ENCODE measurements at regions not wholly inside any gene's neighbourhood (a gene's known extent, or its start where the extent isn't known, plus 50 kb on each side); places are given as distances from the start of the nearest gene placed in this dataset.
A peak's percentile ranks its signal among the peaks of the same experiment; 100 is the strongest.

DNA sequence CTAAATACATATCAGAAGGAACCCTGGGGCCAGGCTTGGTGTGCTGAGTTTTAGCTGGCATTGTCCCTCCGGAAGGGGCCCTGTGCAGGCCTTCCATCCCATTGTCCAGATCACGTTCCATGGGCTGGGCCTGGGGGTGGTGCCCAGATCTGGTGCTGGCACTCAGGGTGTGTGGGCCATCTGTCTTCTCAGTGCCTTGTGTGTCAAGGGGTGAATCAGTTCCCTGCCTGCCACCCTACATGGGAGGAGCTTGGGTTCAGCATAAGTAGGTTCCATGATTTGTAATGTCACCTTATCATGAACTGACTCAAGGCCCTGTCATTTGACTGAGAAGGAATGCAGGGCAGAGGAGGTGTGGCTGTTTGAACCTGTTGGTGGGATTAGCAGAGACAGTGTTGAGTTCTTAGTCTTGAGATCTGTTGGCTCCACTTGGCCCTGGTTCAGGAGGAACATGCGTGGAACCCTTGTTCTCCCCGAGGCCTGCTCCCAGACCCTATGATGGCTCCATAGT, 176.8 kb downstream of the MACROH2A1 start:
- peak; percentile 40 for DNase-seq (ENCODE audit: low read depth, low spot score)
- peak overlapping the region; percentile 29 for H3K27ac ChIP-seq

DNA sequence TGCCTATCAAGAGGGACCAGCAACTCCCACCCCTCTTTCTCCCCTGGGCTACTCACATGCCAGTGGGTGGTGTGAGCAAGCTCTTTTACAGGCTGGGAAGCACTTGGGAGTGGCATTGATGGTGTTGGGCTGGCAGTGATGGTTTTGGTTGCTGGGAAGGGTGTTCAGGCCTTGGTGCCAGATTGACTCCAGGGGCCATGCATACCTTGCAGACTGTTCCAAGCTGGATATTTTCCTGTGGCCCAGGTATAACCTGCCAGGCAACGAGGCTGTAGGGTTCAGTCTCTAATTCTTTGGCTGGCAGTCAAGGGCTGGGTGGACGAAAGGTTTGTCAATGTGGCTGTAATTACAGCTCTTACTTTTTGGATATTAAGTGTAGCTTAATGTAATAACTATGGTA, 177.3 kb downstream of the MACROH2A1 start:
- H3K27ac ChIP-seq, result peak overlapping the region; percentile 29
- no peak for DNase-seq (ENCODE audit: low read depth, low spot score)

DNA sequence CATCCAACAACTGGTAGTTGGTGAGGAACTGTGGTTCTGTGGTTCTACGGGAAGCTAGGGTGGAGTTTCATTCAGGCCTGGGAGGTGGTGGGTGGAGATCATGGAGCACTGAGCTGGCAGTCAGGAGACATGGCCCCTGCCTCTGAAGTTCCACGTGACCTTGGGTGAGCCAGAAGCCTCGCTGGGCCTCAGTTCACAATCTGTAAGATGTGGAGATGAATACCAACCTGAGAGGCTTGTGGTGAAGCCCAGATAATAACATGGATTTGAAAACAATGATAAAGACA, 177.9 kb downstream of the MACROH2A1 start:
- no peak for DNase-seq (ENCODE audit: low read depth, low spot score)
- no peak overlapping the region for H3K27ac ChIP-seq

DNA sequence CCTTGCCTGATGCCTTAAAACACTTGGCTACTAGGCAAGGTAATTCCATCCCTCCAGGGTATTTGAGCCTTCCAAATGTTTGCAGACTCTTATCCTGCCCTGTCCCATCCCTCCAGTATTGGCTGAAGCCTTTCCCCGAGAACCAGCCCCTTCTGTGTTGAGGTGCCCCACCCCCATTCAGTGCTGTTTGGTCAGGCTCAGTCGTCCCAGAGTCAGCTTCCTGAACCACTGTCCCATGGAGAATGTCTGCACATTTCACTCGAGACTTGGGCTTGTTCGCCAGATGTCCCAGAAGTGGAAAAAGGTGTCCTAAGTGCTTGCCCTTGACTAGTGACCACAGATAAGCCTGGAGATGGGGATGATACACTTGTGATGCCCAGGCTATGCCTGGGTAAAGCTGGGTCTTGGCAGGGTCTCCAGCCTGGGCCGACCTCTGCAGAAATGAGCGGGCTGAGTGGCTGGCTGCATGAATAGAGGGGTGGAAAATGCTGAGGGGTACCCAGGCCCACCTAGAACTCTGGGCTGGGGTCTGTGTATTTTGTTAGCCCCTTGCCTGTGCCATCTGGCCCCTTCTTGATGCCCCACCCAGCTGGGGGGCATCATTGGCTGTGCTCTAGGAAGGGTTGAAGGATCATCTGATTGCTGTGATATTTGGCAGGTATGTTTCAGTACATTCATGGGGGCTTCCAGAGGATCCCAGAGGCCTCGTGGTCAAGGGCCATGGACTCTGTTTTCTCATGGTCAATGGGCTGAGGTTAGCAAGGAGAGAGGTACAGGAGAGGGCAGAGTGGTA, 178.4 kb downstream of the MACROH2A1 start:
- no peak overlapping the region for H3K27ac ChIP-seq
- no peak for DNase-seq (ENCODE audit: low read depth, low spot score)

DNA sequence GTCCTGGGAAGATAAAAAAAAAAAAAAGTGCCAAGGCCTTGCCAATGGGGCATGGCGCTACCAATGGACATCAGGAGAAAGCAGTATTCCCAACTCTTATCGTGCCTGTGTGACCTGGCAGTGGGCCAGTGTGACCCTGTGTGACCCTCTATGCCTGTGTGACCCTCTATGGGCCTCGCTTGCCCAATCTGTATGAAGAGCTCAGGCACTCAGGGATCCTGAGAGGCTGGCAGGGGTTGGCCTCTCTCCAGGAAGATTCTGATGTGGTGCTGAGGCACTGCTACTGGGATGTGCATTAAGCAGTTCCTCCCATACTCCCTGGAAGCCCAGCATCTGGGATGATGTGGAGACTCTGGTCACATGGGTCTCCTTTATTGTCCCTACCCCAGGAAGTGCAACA, 179.2 kb downstream of the MACROH2A1 start:
- no peak for DNase-seq (ENCODE audit: low read depth, low spot score)
- H3K27ac ChIP-seq, result no peak overlapping the region

DNA sequence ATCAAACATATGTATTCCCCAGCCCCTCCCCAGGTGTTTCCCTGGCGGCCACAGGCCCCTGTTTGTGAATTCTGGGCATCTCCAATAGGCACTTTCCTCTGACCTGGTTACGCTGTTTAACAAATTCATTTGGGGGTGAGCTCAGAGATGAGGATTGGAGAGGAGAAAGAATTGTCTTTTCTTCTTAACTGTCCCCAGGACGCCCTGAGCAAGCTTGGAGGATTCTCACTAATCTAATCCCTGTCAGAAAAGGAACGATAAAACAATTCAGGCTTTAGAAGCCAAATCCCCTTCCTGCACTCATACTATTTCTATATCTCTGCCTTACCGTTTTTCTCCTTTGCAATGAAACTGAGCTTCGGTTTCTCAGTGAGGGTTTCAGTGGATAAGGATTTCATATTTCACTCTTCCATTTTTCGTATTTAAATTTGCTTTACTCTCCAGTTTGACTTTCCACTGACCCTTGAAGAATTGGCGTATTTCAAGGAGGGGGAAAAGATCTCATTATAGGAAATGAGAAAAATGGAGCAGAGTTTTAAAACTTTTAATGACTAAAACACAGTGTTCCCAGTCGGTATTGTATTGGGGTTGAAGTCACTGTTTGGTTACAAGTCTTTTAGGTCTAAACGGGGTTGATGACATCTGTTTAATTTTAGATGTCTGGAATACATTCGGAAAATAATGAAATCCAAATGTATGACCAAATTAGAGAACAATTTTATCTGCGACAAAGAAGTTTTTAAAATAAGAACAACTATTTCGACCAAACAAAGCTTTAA, 180.1 kb downstream of the MACROH2A1 start:
- DNase-seq (ENCODE audit: low read depth, low spot score), result no peak
- H3K27ac ChIP-seq, result no peak overlapping the region

DNA sequence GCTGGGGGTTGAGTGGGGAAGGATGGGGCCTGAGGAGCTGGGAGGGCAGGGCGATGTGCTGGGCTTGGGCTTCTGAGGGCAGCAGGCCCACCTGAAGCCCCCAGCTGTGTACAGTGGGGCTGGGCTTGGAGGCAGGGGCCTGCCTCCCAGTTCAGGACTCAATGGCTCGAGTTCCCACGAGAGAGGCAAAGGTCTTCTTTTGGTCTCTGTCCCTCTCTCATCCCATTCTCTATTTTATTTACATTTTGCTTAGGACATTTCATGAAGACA, 180.6 kb downstream of the MACROH2A1 start:
- DNase-seq (ENCODE audit: low read depth, low spot score), result no peak
- H3K27ac ChIP-seq, result no peak overlapping the region

DNA sequence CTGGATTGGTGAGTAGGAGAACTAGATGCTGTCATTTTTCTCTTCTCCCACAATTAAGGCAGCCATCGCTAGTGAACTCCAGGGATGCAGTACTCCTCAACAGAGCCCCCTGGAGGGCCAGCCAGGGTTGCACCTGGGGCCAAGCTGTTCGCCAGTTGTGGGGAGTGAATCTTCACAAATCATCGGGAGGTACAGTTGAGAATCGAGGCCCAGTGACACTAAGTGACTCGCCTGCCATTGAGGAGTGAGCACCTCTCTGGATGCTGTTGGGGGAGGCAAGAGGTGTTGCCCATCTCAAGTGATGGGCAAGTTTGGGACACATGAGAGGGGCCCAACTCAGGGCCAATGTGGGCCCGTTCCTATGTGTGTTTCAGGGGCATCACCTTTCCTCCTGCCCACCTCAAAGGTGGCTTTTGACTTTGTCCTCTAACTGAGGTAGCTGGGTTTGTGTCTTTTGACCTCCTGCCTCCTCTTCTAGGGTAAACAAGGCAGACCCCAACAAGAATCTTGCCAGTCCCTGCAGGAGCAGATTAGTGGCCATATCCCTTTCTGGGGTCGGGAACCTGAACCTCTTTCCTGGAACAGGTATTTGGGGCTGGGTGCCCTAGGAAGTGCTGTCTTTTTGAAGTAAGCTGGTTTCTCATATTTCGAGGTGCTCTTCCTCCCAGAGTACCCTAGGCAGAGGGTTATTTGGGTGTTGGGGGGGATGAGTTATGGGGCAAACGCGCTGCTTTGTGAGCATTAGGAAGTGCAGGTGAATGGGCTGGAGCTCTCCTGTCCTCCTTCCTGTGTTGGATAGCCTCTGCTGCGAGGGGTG, 181.2 kb downstream of the MACROH2A1 start:
- no peak for DNase-seq (ENCODE audit: low read depth, low spot score)
- no peak overlapping the region for H3K27ac ChIP-seq

DNA sequence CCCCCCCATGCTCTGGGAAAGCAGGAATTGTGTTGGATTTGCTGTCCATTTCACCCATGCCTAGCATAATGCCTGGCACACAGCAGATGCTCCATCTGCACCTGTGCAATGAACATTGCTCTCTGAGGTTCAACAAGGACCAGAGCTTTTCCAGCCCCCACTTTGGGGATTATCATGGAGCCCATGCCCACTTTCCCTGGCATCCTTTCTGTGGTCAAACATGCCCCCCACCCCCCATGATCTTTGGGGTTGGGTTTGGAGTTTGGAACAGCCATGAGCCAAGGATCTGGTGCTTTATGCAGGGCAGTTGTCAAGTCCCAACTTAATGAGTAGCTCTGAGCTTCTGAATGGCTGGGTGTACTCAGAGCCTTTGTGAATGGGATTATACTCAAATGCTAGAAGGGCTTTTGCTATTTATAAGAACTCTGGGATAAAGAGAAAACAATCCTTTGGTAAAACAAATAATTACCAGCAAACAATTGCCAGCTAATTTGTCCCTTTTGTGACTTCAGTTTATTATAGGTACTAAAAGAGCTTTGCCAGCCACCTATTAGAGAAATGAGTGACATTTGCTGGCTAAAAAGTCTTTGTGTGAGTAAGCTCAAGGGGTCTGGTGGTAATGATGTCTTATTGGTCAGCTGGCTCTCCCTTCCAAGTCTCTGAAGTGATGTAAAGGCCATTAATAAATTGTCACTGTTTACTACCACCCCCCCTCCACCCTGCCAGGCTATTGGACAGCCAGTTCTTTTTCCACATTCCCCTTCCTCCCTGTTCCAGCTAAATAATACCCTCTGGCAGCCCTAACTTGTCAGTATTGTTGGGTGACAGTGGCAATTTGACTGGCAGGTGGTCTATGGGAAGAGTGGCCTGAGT, 182.3 kb downstream of the MACROH2A1 start:
- DNase-seq (ENCODE audit: low read depth, low spot score), result no peak
- no peak overlapping the region for H3K27ac ChIP-seq

DNA sequence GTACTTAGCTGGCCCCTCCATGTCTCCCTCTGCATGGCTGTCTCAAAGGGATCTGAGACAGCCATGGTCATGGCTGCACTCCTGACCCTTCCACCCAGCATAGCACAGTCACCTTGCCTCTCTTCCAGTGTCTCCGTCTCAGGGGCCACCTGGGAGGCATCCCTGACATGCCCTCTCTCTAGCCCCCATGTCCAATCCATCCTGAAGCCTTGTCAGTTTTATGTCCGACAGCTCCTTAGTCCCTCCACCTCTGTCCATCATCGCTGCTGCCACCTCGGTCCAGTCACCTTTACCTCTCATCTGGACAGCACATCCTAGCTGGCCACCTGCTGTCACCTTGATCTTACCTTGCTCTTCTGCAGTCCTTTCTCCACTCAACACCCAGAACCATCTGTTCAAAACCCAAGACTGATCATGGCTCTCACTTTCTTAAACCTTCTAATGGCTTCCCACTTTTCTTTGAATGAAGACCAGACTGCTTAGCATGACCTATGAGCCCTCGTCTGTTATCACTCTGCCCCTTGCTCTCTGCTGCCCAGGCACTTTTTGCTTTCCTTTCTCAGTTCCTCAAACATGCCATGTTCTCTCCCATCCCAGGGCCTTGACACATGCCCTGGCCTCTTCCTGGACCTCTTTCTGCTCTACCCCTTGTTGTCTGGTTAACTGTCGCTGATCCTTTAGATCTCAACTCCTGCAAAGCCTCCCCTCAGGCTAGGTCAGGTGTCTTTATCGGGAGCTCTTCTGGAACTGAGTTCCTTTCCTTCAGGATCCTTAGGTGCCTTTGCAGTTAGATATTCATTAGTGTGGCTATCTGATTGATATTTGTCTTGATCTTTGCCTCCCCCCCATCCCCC, 181.8 kb upstream of the PITX1 start:
- DNase-seq (ENCODE audit: low read depth, low spot score), result no peak
- H3K27ac ChIP-seq, result no peak overlapping the region

DNA sequence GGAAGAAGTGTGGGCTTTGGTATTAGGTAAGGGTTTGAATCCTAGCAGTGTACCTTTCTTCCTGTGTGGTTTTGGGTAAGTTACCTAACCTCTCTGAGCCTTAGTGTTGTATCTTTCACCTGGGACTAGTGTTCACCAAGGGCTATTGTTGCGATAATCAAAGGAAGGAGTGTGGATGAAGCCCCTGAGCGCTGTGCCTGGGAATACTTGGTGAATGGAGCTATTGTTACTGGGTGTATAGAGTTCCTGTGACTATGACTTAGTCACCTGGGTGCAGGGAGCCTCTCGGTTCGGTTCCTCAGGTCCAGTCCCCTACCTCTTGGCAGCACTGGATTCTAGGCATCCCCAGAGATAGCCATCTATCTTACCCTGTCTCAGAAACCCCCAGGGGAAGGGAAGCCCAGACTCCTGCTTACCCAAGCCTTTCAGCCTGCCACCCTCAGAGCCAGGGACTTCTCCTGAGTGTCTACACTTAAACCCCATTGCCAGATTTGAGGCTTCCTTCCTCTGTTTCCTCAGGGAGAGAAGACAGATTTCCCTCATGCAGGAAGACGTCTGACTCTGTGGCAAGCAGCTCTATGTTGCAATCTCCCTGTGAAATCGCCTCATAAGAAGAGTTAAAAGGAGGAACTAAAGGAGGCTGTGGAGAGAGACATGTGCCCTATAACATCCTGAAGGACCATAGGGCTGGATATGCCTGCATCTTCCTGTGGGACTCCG, 181.0 kb upstream of the PITX1 start:
- no peak for DNase-seq (ENCODE audit: low read depth, low spot score)
- no peak overlapping the region for H3K27ac ChIP-seq

DNA sequence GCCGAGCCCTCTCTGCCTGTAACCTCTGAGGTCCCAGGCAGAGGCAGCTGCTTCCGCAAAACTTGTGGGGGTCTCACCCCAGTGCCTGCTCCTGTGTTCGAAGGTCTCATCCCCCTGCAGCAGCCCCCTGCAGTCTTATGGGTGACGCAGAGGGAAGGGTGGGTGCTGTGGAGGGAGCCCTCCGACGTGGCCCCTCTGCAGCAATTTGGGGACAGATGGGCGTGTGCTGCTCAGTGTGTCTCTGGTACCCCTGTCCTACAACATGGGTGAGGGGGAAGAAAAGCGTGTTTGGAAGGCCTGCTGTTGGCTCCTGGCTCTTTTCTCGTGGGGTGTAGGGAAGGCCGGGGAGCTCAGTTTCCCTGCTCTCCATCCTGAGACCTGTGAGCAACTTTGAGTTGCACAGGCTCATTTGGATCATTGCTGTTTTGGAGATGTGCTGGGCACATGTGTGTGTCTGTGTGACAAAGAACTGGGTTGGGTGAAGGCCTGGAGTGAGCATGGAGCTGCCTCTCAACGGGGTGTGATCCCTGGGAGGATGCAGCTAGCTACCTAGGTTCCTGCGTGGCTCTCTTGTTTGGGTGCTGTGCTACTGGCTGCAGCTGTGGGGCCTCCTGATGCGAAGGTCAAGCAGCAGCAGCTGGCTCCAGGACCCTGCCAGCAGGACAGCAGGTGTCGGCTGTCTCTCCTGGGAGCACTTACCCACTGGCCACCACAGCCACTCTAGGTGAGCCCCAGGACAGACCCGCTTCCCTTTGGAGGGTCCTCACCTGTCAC, 179.6 kb upstream of the PITX1 start:
- no peak overlapping the region for H3K27ac ChIP-seq
- no peak for DNase-seq (ENCODE audit: low read depth, low spot score)

DNA sequence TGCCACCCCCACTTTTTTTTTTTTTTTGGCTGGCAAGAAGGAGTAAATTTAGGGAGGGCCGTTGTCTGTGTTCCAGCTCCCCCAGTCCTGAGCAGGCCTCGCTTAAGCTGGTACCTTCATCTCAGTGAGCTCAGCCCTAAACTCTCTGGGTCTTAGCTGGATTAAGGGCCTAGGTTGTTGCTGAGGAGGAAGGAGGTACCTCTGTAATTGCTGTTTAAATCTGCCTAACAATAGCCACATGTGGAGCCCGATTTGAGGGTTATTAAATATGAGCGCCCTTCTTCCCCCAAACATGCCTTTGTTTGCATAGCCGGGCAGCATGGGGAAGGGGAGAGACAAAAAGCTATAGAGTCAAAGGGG, 179.0 kb upstream of the PITX1 start:
- no peak overlapping the region for H3K27ac ChIP-seq
- no peak for DNase-seq (ENCODE audit: low read depth, low spot score)

DNA sequence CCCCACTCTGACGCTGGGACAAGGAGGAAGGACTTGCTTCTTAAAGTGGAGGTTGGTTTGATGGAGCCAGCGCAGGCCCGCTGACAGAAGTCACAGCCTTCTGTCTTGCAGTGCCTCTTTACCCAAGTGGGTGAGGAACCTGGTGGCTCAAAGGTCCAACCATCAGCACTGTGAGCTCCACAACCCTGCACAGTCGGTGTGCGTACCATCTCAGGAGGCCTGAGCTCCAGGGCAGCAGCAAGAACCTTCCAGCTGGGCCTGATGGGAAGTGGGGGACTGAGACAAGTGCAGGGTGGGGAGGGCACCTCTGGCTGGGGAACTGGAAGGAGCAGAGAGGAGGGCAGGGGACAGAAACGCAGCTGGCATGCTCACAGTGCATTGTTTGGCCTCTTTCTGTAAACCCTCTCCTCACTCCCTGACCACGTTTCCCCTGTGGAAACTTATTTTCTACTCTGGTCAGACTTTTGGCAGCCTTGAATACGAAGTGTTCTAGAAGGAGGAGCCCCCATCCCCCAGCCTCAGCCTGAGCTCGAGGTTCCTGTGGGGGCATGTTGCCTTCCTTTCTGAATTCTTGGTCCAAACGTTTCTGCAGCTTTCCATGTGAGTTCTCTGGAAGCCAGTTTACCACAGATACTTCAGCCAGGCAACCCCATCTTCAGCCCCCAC, 178.5 kb upstream of the PITX1 start:
- no peak for DNase-seq (ENCODE audit: low read depth, low spot score)
- no peak overlapping the region for H3K27ac ChIP-seq

DNA sequence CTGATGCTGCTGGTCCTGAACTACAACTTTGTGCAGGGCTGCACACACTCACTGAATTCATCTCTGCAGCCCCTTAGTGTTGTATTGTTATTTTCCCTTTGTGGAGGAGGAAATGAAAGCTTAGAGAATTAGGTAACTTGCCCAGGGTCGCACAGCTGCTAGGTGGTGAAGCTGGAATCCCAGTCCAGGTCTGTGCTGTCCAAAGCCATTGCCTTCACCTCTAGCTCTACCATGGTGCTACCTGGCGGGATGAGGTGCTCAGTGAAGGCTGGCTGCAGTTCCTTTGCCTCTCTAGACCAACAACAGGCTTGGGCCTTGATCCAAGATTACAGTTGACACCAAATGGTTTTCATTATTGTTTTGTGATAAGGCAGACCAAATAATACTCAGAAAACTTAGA, 177.8 kb upstream of the PITX1 start:
- DNase-seq (ENCODE audit: low read depth, low spot score), result no peak
- no peak overlapping the region for H3K27ac ChIP-seq

DNA sequence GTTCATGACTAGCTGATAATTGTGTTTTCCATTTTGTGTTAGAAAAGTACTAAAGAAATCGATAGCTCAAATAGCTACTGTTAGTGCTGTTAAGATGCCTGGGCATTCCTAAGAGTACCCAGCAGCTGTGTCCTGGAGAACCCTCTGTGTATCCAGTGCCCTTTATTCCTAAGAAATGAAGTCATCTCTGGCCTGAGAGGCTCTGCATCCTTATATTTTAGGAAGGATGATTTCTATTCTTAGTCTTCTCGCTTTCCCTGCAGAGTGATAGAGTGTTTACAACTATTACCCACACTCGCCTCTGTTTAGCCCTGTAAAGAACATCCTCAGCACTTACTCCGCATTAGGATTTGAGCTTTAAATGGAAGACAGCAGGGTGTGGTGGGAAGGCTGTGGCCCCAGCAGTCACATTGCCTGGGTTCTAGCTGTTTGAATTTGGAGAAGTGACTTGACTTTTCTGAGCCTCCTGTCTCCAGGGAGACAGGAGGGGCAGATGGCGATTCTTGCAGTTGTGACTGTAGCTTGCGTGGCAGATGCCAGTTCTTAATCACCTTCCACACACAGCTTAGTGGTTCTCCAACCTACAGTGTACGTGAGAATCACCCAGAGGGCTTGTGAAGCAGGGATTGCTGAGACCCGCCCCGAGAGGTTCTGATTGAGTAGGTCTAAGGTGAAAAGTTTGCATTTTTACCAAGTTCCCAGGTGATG, 177.2 kb upstream of the PITX1 start:
- H3K27ac ChIP-seq, result no peak overlapping the region
- DNase-seq (ENCODE audit: low read depth, low spot score), result no peak

Measured in epithelial cell of prostate (primary cell).